CD4-positive, alpha-beta T cell treated with Interleukin-2 at 100 ng/mL for 4 hours (primary cell): ENCODE measurements at regions not wholly inside any gene's neighbourhood (a gene's known extent, or its start where the extent isn't known, plus 50 kb on each side); places are given as distances from the start of the nearest gene placed in this dataset.

Experiments
- DNase-seq: peaks from one replicate; pipeline ENCODE4 v3.0.0-alpha.2; 2020; ENCODE audit warnings: low spot score

DNA sequence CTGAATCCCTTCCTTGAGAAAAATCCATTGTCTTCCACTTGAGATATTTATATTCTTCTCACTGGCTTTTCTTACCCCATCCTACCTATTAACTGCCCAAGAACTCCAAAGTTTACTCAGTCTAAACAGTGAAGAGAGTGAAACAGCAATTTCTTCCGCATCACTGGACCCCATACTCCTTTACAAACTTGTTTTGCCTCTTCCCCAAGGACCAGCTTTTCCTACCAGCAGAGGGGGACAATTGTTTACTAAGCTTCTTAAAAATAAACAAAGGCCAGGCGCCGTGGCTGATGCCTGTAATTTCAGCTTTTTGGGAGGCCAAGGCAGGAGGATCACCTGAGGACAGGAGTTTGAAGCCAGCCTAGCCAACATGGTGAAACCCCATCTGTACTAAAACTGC is 52.0 kb downstream of the LRATD1 start:
- DNase-seq = no peak

DNA sequence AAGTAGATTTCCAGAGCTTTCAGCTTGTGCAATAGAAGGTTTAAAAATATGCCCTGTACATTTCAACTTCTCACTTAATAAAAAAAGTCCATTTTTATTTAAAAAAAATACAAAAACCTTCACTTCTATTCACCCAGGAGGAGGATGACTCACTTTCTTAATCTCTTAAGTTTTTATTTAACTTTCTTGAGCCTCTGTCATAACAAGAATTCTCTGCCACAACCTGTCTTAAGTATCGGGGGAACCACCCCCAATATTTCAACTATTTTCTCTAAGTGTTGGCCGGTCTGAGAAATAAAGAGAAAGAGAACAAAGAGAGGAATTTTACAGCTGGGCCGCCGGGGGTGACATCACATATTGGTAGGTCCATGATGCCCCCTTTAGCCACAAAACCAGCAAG is 58.4 kb downstream of the LRATD1 start:
- no peak for DNase-seq

DNA sequence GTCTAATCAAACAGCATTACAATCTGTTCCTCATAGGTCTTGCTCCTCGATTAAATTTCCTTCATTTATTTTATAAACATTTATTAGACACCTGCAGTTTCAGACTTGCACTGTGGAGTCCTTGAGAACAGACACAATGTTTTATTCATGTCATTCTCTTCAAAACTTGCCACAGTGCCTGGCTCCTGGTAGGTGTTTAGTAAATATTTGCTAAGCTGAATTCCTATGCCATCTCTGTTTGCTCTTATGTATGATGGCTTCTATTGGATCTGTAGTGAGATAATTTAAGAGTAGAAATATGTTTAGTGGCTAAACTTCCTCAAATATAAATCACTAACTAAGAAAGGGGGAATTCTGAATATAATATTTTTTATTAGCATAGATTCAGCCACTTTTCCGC is 61.4 kb downstream of the LRATD1 start:
- DNase-seq = no peak

DNA sequence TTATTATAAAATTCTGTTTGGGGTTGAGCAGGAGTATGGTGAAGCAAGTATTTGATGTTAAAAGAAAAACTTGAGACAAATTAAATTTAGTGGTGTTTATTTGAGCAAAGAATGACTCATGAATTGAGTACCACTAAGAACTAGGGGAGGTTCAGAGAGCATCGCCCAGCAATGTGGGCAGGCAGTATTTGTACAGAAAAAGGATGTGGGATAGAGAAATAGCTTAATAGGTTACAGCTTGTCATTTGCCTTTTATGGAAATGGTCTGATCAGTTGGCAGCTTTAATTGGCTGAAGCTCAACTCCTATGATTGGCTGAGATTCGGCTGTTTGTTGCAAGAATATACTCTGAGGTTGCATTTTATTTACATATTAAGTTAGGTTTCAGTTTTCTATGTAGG is 68.2 kb downstream of the LRATD1 start:
- DNase-seq = no peak

DNA sequence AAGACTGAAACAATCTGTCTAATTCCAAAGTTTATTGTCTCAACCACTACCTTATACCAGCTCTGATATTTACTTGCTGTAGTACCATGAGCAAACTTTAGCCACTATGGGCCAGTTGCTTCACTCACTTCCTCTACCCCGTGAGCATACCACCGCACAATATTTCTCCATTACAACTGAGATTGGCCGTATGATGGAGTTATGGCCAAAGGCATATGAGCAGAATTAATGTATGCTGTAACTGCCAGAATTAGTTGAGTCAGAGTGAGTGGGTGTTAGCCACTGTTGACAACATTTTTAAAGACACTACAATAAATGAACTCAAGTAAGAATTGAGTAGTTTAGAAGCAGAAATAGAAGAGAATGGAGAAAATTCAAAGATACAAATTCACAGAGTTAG is 69.7 kb downstream of the LRATD1 start:
- no peak for DNase-seq

DNA sequence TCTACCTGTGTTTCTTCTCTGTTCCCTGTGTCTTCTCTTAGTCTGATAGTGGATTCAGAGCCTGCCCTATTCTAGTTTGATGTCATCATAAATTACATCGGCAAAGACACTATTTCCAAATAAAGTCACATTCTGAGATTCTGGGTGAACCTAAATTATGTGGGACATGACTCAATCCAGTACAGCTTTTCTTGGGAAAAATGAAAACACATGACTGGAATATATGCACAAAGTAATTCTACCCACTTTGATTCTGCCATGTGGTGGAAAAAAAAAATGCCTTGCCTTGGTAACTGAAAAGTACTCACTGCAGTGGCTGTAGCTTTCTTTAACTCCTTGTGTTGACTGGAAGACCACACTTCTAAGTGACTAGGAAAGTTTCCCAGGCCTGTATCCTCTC is 73.7 kb downstream of the LRATD1 start:
- DNase-seq = no peak

DNA sequence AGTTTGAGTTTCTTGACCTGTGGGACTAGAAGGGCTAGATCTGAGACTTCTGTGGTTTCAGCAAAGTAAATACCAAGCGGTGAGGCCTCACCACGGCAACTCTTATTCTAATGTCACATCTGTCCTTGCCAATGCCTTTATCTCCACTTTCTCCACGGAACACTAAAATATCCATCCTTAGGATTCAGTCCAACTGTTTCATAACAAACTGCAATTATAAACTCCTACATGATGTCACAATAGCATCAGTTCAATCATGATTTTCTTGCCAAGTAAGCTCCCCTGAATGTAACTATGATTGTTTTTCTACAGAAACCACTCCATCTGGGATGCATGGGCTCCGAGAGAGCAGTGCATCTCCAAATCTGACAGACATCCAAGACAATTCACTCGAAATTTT is 79.6 kb downstream of the LRATD1 start:
- no peak for DNase-seq

DNA sequence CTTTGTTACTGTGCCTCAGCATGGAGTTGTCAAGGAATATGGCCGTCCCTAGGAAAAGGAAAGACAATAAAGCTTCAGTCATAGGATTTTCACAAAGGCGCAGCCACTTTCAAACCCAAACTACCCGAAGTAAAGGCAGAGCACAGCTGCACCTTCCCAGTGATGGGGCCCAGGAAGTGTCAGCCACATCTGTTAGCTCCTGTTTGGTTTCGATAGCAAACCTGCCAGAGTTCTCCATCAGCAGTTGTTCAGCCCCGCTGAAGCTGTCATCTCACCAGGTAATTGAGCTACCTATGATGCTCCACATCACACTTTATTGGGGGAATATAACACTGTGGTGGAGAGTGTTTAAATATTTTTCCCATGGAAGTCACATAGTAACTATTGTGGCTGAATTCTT is 80.7 kb downstream of the LRATD1 start:
- DNase-seq = no peak

DNA sequence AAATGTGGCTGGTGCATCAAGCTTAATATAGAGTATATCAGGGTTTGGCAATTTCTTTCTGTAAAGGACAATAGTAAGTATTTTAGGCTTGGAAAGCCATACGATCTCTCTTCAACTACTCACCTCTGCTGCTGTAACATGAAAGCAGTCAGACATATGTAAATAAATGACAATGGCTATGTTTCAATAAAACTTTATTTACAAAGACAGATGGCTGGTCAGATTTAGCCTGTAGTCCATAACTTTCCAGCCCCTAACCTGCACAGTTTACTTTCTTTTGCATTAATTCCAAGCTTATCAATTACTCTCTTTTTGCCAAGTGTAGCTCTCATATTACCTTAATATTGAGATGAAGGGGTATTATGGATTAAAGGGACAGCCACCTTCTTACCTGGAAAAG is 83.1 kb downstream of the LRATD1 start:
- DNase-seq = no peak

DNA sequence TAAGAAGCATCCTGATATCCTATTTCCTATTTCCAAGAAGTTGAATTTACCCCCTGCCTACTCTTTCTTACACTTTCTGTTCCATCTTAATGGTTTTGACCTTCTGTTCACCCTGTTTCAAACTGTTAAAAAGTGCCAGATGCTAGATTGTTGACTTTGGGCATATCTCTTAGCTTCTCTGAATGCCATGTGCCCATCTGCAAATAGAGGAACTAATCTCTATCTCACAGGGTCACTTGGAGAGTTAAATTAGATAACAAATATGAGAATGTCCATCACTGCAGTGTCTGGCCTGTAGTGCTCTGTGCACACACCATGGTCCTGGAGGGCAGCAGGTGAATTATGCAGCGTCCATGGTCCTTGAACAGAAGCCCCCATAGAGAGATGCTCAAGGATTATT is 83.8 kb downstream of the LRATD1 start:
- DNase-seq = no peak

DNA sequence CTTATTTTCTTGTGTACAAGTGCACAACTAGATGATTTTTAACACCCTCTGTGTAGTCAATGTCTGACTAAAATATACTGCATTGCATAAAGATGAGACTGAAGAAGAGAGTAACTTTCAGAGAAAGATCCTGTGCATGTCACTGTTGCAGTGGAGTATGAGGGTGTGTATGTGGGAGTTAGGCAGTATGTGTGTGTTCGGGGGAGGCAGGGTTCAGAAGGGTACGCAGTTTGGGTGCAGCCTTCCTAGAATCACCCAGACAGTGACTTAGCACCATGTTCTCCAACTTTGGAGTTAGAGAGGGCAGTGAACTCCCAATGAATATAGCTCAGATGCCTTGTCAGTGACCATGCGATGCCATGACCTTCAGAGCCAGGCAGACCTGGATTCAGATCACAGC is 84.6 kb downstream of the LRATD1 start:
- no peak for DNase-seq

DNA sequence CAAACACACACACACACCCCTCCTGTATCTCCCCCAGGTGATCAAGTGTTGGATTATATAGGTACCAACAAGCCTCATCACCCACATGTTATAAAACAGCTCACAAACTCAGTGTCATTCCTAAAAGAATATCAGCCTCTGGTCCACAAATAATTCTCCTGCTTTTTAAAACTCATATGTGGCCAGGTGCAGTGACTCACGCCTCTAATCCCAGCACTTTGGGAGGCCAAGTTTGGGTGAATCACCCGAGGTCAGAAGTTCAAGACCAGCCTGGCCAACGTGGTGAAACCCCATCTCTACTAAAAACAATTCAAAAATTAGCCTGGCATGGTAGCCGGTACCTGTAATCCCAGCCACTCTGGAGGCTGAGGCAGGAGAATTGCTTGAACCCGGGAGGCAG is 87.8 kb downstream of the LRATD1 start:
- no peak for DNase-seq

DNA sequence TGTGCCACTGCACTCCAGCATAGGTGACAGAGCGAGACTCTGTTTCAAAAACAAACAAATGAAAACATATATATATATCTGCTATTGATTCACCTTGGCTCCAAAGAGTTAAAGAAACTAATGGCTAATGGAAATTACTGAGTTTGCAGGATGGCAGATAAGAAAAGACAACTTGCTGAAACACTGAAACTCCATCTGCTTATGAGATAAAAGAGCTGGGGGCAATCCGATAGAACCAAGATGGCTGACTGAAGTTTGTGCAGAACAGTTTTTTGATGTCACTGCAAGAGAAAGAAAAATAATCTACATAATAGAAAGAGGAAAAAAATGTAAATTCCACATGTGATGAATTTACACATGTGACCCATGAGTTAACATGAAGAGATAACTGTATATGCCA is 88.2 kb downstream of the LRATD1 start:
- no peak for DNase-seq

DNA sequence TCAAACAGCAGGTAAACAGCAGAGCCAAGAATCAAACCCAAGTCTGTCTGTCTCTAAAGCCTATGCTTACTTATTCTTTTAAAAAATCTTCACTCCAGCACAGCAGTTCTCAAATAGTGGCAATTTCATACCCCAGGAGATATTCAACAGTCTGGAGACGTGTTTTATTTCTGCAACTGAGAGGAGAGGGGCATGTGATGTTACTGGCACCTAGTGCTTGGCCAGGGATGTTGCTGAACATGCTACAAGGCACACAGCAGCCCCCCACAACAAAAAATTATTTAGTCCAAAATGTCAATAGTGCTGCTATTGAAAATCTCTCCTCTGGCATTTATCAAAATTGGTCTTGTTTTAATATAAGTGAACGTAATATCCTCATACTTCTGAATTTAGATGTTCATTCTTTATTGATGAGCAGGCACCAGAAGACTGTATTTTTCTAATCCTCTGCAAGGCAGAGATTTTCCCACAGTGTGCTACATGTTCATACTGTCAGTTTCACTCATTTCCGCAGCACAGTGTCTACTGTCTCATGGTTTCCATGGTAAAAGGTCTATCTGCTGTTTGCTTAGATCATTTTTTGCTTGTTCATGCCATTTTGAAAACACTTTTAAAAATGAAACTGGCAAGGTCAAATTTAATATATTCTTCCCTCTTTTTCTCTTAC is 90.5 kb downstream of the LRATD1 start:
- no peak for DNase-seq

DNA sequence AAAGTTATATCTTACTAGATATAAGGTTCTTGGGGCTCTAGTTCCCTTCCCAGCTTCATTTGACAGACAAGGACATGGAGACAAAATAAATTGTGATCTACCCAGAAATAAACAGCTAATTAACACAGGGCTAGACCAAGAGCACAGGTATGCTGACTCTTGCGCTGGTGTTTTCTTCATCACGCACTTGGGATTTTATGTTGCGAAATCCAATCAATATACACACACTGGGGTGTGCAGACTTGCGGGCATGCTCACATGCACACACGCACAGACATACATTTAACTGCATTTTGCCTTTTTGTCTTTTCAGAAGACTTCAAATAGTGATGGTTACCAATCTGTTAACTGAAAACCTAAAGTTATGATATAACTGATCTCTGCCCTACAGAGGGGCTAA is 91.2 kb downstream of the LRATD1 start:
- DNase-seq = no peak

DNA sequence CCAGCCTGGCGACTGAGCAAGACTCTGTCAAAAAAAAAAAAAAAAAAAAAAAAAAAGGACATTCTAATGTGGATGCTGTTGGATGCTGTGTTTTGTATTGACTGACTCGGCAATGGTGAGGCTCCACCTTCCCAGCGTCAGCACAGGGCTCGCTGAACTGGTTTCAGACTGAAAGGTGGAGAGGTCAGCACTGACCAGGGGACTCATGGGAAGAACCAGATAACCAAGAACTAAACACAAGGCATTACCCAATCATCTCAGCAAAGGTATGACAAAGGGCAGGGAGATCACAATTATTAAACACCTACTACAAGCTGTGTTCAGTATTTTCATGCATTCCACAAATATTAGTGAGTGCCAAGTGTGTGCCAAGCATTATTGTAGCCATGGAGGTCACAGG is 103.2 kb downstream of the LRATD1 start:
- no peak for DNase-seq

DNA sequence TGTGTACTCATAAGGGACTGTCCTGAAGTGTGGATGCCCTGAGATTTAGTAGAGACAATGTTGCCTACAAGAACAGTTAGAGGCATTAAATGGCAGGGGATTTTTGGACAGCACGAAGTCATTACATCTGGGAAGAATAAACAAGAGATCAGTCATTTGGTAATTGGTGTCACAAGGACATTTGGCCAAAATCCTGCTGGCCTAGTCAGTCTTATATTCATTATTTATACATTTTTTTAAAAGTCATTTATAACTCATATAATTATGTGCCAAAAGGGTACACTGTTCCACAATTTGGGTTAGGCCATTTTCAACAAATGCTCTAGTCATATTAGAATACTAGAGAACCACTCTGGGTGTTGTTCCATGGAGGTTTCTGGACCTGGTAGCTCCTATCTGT is 104.7 kb downstream of the LRATD1 start:
- no peak for DNase-seq

DNA sequence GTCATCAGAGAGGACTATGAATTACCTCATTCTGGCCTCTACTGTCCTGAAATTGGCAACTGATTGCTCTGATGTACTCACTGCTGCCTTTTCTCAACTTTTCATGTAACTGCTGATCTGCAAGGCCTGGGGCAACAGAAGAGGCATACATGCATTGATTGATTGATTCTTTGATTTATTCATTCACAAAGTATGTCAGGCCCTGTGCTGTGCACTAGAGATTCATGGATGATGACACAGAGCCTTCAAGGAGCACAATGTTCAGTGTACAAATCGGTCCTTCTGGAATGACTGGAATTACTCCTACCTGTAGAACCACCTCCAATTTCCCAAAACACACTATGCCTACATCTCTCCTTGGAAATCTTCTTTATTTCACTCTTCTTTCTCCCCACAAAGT is 111.3 kb downstream of the LRATD1 start:
- no peak for DNase-seq

DNA sequence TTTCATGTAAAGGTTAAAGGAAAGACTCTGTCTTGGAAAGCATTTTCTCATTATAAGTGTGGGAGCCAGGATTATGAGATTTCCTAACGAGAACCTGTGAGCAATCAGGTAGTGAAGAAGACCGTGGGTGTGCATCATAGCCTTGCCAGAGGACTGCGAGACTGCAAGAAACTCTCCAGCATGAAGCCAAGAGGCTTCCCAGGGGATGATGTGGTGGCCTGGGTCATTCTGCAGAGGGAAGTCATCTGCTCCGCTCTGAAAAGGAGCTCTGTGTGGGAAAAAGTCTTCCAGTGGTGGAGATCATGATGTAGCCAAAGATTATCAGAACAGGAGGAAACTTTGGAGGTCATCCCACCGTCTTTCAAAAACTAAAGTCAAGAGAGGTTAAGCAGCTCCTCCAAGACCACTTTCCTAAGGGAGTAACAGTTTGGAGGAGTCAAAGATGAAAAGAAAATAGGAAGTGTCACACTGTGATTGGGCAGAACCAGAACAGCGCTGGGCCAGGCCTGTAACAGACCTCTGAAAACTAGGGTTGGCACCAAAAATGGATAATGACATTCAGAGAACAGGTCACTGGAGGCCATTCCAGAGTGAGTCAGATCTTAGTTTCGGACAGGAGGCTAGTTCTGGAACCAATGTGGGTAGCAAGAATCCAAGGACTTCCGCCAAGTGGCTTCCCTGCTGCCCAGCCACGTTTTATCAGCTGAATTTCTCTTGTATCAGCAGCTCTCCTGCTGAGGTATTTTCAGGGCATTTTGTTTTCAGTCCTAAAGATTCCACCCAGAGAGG is 113.0 kb downstream of the LRATD1 start:
- DNase-seq = no peak

DNA sequence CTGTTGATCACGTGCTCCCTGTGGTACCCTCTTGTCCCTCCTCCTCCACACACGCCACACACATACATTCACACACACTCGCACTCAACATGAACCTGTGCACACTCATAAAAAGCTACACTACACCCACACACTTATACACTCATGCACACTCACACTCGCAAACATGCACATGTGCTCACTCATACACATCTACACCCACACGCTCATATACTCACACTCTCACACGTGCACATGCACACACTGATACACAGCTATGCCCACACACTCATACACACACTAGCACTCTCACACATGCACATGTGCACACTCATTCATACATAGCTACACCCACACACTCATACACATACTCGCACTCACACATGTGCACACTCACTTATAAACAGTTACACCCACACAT is 113.6 kb downstream of the LRATD1 start:
- DNase-seq = no peak

DNA sequence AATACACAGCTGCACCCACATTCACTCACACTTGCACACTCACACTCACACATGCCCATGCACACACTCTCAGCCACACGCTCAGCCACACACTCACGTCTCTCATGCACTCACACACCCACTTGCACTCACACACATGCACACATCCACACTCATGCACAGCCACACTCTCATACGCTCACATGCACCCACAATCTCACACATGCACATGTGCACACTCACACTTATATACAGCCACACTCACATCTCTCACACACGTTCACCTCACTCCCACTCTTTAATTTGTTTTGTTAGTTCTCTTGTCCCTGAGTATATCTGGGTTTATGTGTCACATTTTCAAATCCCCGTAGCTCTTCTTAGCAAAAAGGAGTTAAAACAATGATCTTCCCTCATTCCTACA is 114.9 kb downstream of the LRATD1 start:
- no peak for DNase-seq

DNA sequence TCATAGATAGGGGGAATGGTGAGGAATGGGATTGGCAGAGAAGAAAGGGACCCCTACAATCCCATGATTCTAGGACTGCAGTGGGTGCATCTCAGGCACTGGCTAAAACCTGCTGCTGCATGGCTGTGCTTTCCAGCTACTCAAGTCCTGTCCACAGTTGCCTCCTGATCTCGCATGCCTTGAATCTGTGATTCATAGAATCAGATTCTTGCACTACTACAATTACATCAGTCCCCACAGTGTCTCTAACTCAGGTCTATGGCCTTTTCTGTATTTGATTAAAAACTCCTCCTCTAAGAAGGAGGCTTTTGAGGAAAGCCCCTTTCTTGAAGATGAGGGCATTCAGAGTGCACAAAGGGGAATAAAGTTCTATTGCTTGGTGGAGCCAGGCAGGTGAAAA is 117.4 kb downstream of the LRATD1 start:
- no peak for DNase-seq

DNA sequence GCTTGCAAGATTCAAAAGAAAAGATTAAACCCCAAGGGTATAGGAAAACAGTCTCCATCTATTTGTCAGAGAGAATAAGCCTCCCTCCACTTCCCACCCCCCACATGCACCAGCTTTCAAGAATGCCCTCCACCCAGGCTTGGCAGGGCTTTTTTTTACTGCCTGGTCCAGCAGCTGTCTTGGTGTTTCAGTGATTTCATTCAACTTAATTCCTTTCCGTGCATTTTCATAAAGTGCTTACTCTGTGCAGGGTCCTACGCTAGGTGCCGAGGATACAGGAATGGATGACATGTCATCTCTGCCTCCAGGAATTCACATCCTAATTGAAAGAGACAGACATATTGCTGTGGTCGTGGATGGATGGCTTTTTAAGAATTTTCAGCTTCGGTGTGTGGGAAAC is 117.9 kb downstream of the LRATD1 start:
- no peak for DNase-seq

DNA sequence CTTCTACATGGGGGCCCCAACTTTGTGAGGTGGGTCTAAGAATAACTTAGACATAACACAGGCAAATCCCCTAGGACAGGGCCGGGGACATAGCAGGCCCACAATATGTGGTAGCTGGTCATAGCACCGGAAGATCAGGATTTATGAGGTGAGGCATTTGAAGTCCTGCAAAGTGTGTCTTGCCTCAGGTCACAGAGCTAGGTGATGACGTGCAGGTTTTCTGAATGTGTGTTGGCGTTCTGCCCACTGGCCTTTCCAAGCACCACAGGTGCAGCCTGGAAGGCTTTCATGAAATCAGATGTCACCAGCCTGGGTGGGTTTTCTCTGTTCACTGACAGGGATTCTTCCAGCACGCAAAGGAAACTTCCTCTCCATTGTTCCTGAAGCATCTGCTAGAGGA is 119.1 kb downstream of the LRATD1 start:
- DNase-seq = no peak
